Neural progenitor cell (in vitro differentiated cells): ENCODE measurements at regions not wholly inside any gene's neighbourhood (a gene's known extent, or its start where the extent isn't known, plus 50 kb on each side); places are given as distances from the start of the nearest gene placed in this dataset.
A peak's percentile ranks its signal among the peaks of the same experiment; 100 is the strongest.

Source experiments
- DNase-seq: peaks from one replicate; pipeline ENCODE4 v3.0.0-alpha.2; 2016; ENCODE audit warnings: low spot score
- H2AFZ ChIP-seq: fragments of 200-600 bp; sonication (generic); replicated peaks from 2 replicates; pipeline ENCODE4 v1.6.1; 2016; ENCODE audit warnings: antibody characterized with exemption
- H3F3A ChIP-seq: fragments of 200-600 bp; sonication (generic); 2 replicates; pipeline ENCODE4 v1.6.1; 2016; ENCODE audit warnings: antibody characterized with exemption, low read depth
- H3K27ac ChIP-seq: fragments of 200-600 bp; sonication (generic); 2 replicates; pipeline ENCODE4 v1.5.1; 2016; ENCODE audit warnings: mild to moderate bottlenecking
- H3K27me3 ChIP-seq: fragments of 200-600 bp; sonication (generic); 2 replicates; pipeline ENCODE4 v1.6.1; 2016; ENCODE audit warnings: mild to moderate bottlenecking, moderate library complexity
- H3K36me3 ChIP-seq: fragments of 200-600 bp; sonication (generic); 2 replicates; pipeline ENCODE4 v1.5.1; 2016
- H3K4me1 ChIP-seq: fragments of 200-600 bp; sonication (generic); 2 replicates; pipeline ENCODE4 v1.6.1; 2016; ENCODE audit warnings: mixed run types
- H3K4me2 ChIP-seq: fragments of 200-600 bp; sonication (generic); 2 replicates; pipeline ENCODE4 v1.6.1; 2016
- H3K4me3 ChIP-seq: fragments of 200-600 bp; sonication (generic); 2 replicates; pipeline ENCODE4 v1.5.1; 2016
- H3K79me2 ChIP-seq: fragments of 200-600 bp; sonication (generic); 2 replicates; pipeline ENCODE4 v1.6.1; 2016; ENCODE audit warnings: low read depth
- H3K9ac ChIP-seq: fragments of 200-600 bp; sonication (generic); 2 replicates; pipeline ENCODE4 v1.6.1; 2016
- H3K9me3 ChIP-seq: fragments of 200-600 bp; sonication (generic); 2 replicates; pipeline ENCODE4 v1.5.1; 2016; ENCODE audit warnings: low read depth
- H4K20me1 ChIP-seq: fragments of 200-600 bp; sonication (generic); 2 replicates; pipeline ENCODE4 v1.6.1; 2016; ENCODE audit warnings: low read depth
- H3K27ac Mint-ChIP-seq: 3 replicates; pipeline ENCODE4 v1.8.0; 2021; ENCODE audit warnings: mixed read lengths
- H3K27me3 Mint-ChIP-seq: 2 replicates; pipeline ENCODE4 v1.8.0; 2022; ENCODE audit warnings: low read depth, mild to moderate bottlenecking, inconsistent platforms, moderate library complexity, mixed read lengths; ENCODE audit not compliant: insufficient read depth
- H3K36me3 Mint-ChIP-seq: 3 replicates; pipeline ENCODE4 v1.8.0; 2021; ENCODE audit warnings: mixed read lengths
- H3K4me1 Mint-ChIP-seq: 3 replicates; pipeline ENCODE4 v1.8.0; 2021; ENCODE audit warnings: mixed read lengths
- H3K4me3 Mint-ChIP-seq: 3 replicates; pipeline ENCODE4 v1.8.0; 2021; ENCODE audit warnings: mild to moderate bottlenecking, moderate library complexity, mixed read lengths
- H3K9me3 Mint-ChIP-seq: 3 replicates; pipeline ENCODE4 v1.8.0; 2020; ENCODE audit warnings: mixed read lengths
- CTCF ChIP-seq: fragments of 200-600 bp; sonication (generic); IDR thresholded peaks from 2 replicates; pipeline ENCODE4 v1.5.1; 2017; ENCODE audit warnings: antibody characterized with exemption, mild to moderate bottlenecking
- EZH2 ChIP-seq: fragments of 200-600 bp; sonication (generic); IDR thresholded peaks from 2 replicates; pipeline ENCODE4 v1.6.1; 2017; ENCODE audit warnings: antibody characterized with exemption, mild to moderate bottlenecking, moderate library complexity
- EZH2phosphoT487 ChIP-seq: fragments of 200-600 bp; sonication (generic); IDR thresholded peaks from 2 replicates; pipeline ENCODE4 v1.6.1; 2017; ENCODE audit warnings: antibody characterized with exemption

GRCh38 chr10:78491812-78492211 is 458.1 kb downstream of the RPS24 start:
- no peaks in the 10 kb centered on the region for H3K4me1 Mint-ChIP-seq
- Histone ChIP-seq H3K36me3 (no peaks in the 10 kb centered on the region), H2AFZ (no peak overlapping the region), H3K27ac (no peak overlapping the region), H3K4me1 (no peaks in the 10 kb centered on the region), H3K27me3 (no peaks in the 10 kb centered on the region), H3K4me2 (no peak overlapping the region), H4K20me1 (no peaks in the 10 kb centered on the region), H3K79me2 (no peaks in the 10 kb centered on the region), H3F3A (no peaks in the 10 kb centered on the region), H3K9me3 (no peaks in the 10 kb centered on the region), H3K4me3 (no peak overlapping the region), H3K9ac (no peak overlapping the region)
- H3K27me3 Mint-ChIP-seq = no peaks in the 10 kb centered on the region
- no peak overlapping the region for H3K27ac Mint-ChIP-seq
- no peaks in the 10 kb centered on the region for H3K36me3 Mint-ChIP-seq
- no peak overlapping the region for H3K4me3 Mint-ChIP-seq
- peaks cover 52% of the 10 kb centered on the region for H3K9me3 Mint-ChIP-seq
- TF ChIP-seq EZH2phosphoT487 (no peak), CTCF (no peak), EZH2 (no peak)
- no peak for DNase-seq

- no peaks in the 10 kb centered on the region for H3F3A ChIP-seq
- no peaks in the 10 kb centered on the region for H3K79me2 ChIP-seq
- H3K4me1 ChIP-seq = no peaks in the 10 kb centered on the region
- TF ChIP-seq EZH2 = no peak
- Mint-ChIP-seq H3K9me3 (peaks cover 52% of the 10 kb centered on the region), H3K27ac (no peak overlapping the region), H3K4me1 (no peaks in the 10 kb centered on the region), H3K36me3 (no peaks in the 10 kb centered on the region), H3K27me3 (no peaks in the 10 kb centered on the region), H3K4me3 (no peak overlapping the region)
- H3K9me3 ChIP-seq = no peaks in the 10 kb centered on the region
- H4K20me1 ChIP-seq = no peaks in the 10 kb centered on the region
- H3K9ac ChIP-seq = no peak overlapping the region
- no peak overlapping the region for H3K4me3 ChIP-seq
- no peaks in the 10 kb centered on the region for H3K36me3 ChIP-seq
- H2AFZ ChIP-seq = no peak overlapping the region
- H3K4me2 ChIP-seq = no peak overlapping the region
- DNase-seq = no peak
- H3K27ac ChIP-seq = no peak overlapping the region
- no peaks in the 10 kb centered on the region for H3K27me3 ChIP-seq
Measured at GRCh38 chr10:78492424-78492823, 458.8 kb downstream of the RPS24 start.

GRCh38 chr10:78494179-78494578 is 460.5 kb downstream of the RPS24 start:
- DNase-seq = no peak
- no peak overlapping the region for H3K4me3 ChIP-seq
- Mint-ChIP-seq H3K36me3 (no peaks in the 10 kb centered on the region), H3K4me3 (no peak overlapping the region), H3K9me3 (peaks cover 43% of the 10 kb centered on the region), H3K4me1 (no peaks in the 10 kb centered on the region), H3K27me3 (no peaks in the 10 kb centered on the region), H3K27ac (no peak overlapping the region)
- no peaks in the 10 kb centered on the region for H3K36me3 ChIP-seq
- no peaks in the 10 kb centered on the region for H3K79me2 ChIP-seq
- no peak overlapping the region for H3K9ac ChIP-seq
- no peak overlapping the region for H3K27ac ChIP-seq
- TF ChIP-seq CTCF (no peak), EZH2 (no peak), EZH2phosphoT487 (no peak)
- H3K9me3 ChIP-seq = no peaks in the 10 kb centered on the region
- H4K20me1 ChIP-seq = no peaks in the 10 kb centered on the region
- no peaks in the 10 kb centered on the region for H3K4me1 ChIP-seq
- H3K27me3 ChIP-seq = no peaks in the 10 kb centered on the region
- H2AFZ ChIP-seq = no peak overlapping the region
- H3F3A ChIP-seq = no peaks in the 10 kb centered on the region
- H3K4me2 ChIP-seq = no peak overlapping the region

- no peak for TF ChIP-seq CTCF
- TF ChIP-seq EZH2 = no peak
- peaks cover 6% of the 10 kb centered on the region for H3K9me3 Mint-ChIP-seq
- peaks cover 2% of the 10 kb centered on the region for H3K27me3 Mint-ChIP-seq
- peaks cover 34% of the 10 kb centered on the region for H3K4me1 Mint-ChIP-seq
- H2AFZ ChIP-seq = no peak overlapping the region
- H3K9ac ChIP-seq = no peak overlapping the region
- no peaks in the 10 kb centered on the region for H3K27me3 ChIP-seq
- H3K4me2 ChIP-seq = no peak overlapping the region
- no peaks in the 10 kb centered on the region for H3K79me2 ChIP-seq
- no peaks in the 10 kb centered on the region for H3K36me3 Mint-ChIP-seq
- peak overlapping the region; percentile 40 for H3K27ac Mint-ChIP-seq
- H3K4me3 Mint-ChIP-seq = no peak overlapping the region
- no peaks in the 10 kb centered on the region for H4K20me1 ChIP-seq
- no peak for DNase-seq
- no peak overlapping the region for H3K27ac ChIP-seq
- no peak overlapping the region for H3K4me3 ChIP-seq
- no peaks in the 10 kb centered on the region for H3K36me3 ChIP-seq
- no peaks in the 10 kb centered on the region for H3K4me1 ChIP-seq
- H3F3A ChIP-seq = no peaks in the 10 kb centered on the region
- H3K9me3 ChIP-seq = peaks cover 3% of the 10 kb centered on the region
Measured at GRCh38 chr10:78502210-78502936, 468.7 kb downstream of the RPS24 start.
